ENCODE measurements at regions not wholly inside any gene's neighbourhood (a gene's known extent, or its start where the extent isn't known, plus 50 kb on each side); places are given as distances from the start of the nearest gene placed in this dataset.
A peak's percentile ranks its signal among the peaks of the same experiment; 100 is the strongest.

GRCh38 chr16:60675022-60675421 lies 1361.2 kb downstream of the CDH8 start:
- TF ChIP-seq GATA2 (IDR thresholded peaks at IDR 0.05; ENCODE audit: low read depth, low read length), result no peak; the same call in 1 of the 2 replicates
- TF ChIP-seq GATA3 (IDR thresholded peaks at IDR 0.05; ENCODE audit: low read depth, low read length), result peak; percentile 55

- no peak for TF ChIP-seq GATA3 (IDR thresholded peaks at IDR 0.05; ENCODE audit: low read depth, low read length)
- TF ChIP-seq GATA2 (IDR thresholded peaks at IDR 0.05; ENCODE audit: low read depth, low read length), result no peak
Measured at GRCh38 chr16:60674241-60674640, 1362.0 kb downstream of the CDH8 start.

DNA sequence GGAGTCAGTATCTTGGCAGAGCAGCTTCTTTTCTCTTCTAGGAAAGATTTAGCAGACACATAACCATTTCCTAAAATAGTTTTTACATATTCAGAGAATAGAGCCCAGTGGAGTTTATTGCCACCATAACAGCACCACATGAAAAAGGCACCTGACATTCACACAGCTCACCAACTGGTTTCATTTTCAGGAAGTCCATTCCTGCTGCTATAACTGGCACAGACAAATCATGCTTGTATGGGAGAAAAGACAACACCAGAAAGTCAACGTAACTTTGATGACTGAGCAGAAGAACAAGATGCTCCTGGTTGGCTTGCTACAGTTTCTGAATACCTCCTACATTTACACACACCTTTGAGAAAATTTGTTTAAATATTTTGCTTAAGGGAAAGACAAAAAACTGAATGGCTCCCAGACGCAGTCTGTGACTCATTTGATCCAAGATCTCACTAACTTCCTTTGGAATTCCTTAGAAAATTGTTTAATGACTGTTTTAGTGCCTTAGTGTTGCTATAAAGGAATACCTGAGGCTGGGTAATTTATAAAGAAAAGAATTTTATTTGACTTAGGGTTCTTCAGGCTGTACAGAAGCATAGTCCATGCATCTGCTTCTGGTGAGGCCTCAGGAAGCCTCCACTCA lies 1380.6 kb downstream of the CDH8 start:
- TF ChIP-seq GATA2 (IDR thresholded peaks at IDR 0.05; ENCODE audit: low read depth, low read length) (no peak), GATA3 (IDR thresholded peaks at IDR 0.05; ENCODE audit: low read depth, low read length) (no peak)

DNA sequence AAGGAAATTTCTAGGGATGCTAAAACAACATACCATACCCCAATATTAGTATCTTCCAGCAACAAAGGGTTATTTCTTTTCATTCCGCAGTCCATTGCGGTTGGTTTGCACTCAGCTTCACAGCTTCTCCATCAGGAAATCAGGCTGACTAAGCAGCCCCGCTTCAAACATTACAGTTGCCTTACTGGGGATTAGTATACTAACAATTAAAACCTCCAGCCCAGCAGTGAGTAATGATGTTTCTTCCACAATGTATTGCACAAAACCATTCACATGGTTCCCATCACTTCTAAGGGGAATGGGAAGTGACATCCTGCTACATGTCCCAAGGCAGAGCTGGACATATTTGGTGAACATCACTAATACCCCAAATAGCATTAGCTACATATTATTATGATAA lies 1384.9 kb downstream of the CDH8 start:
- TF ChIP-seq GATA2 (IDR thresholded peaks at IDR 0.05; ENCODE audit: low read depth, low read length), result no peak
- no peak for TF ChIP-seq GATA3 (IDR thresholded peaks at IDR 0.05; ENCODE audit: low read depth, low read length)

GRCh38 chr16:60648290-60648689 lies 1387.9 kb downstream of the CDH8 start:
- TF ChIP-seq GATA2 (IDR thresholded peaks at IDR 0.05; ENCODE audit: low read depth, low read length), result no peak
- no peak for TF ChIP-seq GATA3 (IDR thresholded peaks at IDR 0.05; ENCODE audit: low read depth, low read length)

- TF ChIP-seq GATA2 (IDR thresholded peaks at IDR 0.05; ENCODE audit: low read depth, low read length), result no peak
- no peak for TF ChIP-seq GATA3 (IDR thresholded peaks at IDR 0.05; ENCODE audit: low read depth, low read length)
Measured at GRCh38 chr16:60646631-60647030, 1389.6 kb downstream of the CDH8 start.

- no peak for TF ChIP-seq GATA2 (IDR thresholded peaks at IDR 0.05; ENCODE audit: low read depth, low read length)
- peak; percentile 46; the same call in 1 of the 2 replicates for TF ChIP-seq GATA3 (IDR thresholded peaks at IDR 0.05; ENCODE audit: low read depth, low read length)
Measured at GRCh38 chr16:60645541-60645940, 1390.7 kb downstream of the CDH8 start.

- TF ChIP-seq GATA3 (IDR thresholded peaks at IDR 0.05; ENCODE audit: low read depth, low read length) (no peak), GATA2 (IDR thresholded peaks at IDR 0.05; ENCODE audit: low read depth, low read length) (no peak)
Measured at GRCh38 chr16:60642956-60643355, 1393.3 kb downstream of the CDH8 start.

- TF ChIP-seq GATA2 (IDR thresholded peaks at IDR 0.05; ENCODE audit: low read depth, low read length) (no peak), GATA3 (IDR thresholded peaks at IDR 0.05; ENCODE audit: low read depth, low read length) (no peak)
Measured at GRCh38 chr16:60641067-60641665, 1395.1 kb downstream of the CDH8 start.

- TF ChIP-seq GATA2 (IDR thresholded peaks at IDR 0.05; ENCODE audit: low read depth, low read length) (no peak), GATA3 (IDR thresholded peaks at IDR 0.05; ENCODE audit: low read depth, low read length) (no peak)
Measured at GRCh38 chr16:60640038-60640437, 1396.2 kb downstream of the CDH8 start.

GRCh38 chr16:60636117-60636516 lies 1400.1 kb downstream of the CDH8 start:
- no peak for TF ChIP-seq GATA3 (IDR thresholded peaks at IDR 0.05; ENCODE audit: low read depth, low read length)
- no peak for TF ChIP-seq GATA2 (IDR thresholded peaks at IDR 0.05; ENCODE audit: low read depth, low read length)

- TF ChIP-seq GATA2 (IDR thresholded peaks at IDR 0.05; ENCODE audit: low read depth, low read length) (no peak), GATA3 (IDR thresholded peaks at IDR 0.05; ENCODE audit: low read depth, low read length) (no peak)
Measured at GRCh38 chr16:60635548-60635947, 1400.7 kb downstream of the CDH8 start.

GRCh38 chr16:60611844-60612243 lies 1424.4 kb downstream of the CDH8 start:
- TF ChIP-seq GATA3 (IDR thresholded peaks at IDR 0.05; ENCODE audit: low read depth, low read length) (no peak), GATA2 (IDR thresholded peaks at IDR 0.05; ENCODE audit: low read depth, low read length) (no peak)

GRCh38 chr16:60608971-60609370 lies 1427.3 kb downstream of the CDH8 start:
- no peak for TF ChIP-seq GATA3 (IDR thresholded peaks at IDR 0.05; ENCODE audit: low read depth, low read length)

- TF ChIP-seq GATA2 (IDR thresholded peaks at IDR 0.05; ENCODE audit: low read depth, low read length) (no peak), GATA3 (IDR thresholded peaks at IDR 0.05; ENCODE audit: low read depth, low read length) (no peak)
Measured at GRCh38 chr16:60605176-60605575, 1431.1 kb downstream of the CDH8 start.

All from SH-SY5Y (cell line).